Activated CD4-positive, alpha-beta T cell treated with anti-CD3 and anti-CD28 coated beads, Interleukin-2, amount 10 ng/mL, durations not matched to agents 24 days and 14 days (primary cell): ENCODE measurements at regions not wholly inside any gene's neighbourhood (a gene's known extent, or its start where the extent isn't known, plus 50 kb on each side); places are given as distances from the start of the nearest gene placed in this dataset.

Experiments
- DNase-seq: peaks from one replicate; pipeline ENCODE4 v3.0.0; 2022
- H3K27ac Mint-ChIP-seq: one replicate; pipeline ENCODE4 v1.8.0; 2022; ENCODE audit warnings: mild to moderate bottlenecking, mixed read lengths
- H3K27me3 Mint-ChIP-seq: one replicate; pipeline ENCODE4 v1.8.0; 2022; ENCODE audit warnings: mixed read lengths
- H3K36me3 Mint-ChIP-seq: one replicate; pipeline ENCODE4 v1.8.0; 2022; ENCODE audit warnings: low read depth, mild to moderate bottlenecking, mixed read lengths
- H3K4me1 Mint-ChIP-seq: one replicate; pipeline ENCODE4 v1.8.0; 2021; ENCODE audit warnings: mixed read lengths
- H3K4me3 Mint-ChIP-seq: one replicate; pipeline ENCODE4 v1.8.0; 2022; ENCODE audit warnings: mild to moderate bottlenecking, moderate library complexity, mixed read lengths
- H3K9me3 Mint-ChIP-seq: one replicate; pipeline ENCODE4 v1.8.0; 2021; ENCODE audit warnings: mixed read lengths
- intact Hi-C: fragments of 100-400 bp; cut with micrococcal nuclease; formaldehyde crosslinking; loops from one replicate; pipeline ENCODE4 v1.15.1; 2023

GRCh38 chr12:18898470-18898869, 160.6 kb downstream of the CAPZA3 start:
- no peak for DNase-seq
- H3K9me3 Mint-ChIP-seq = peaks cover 3% of the 10 kb centered on the region
- H3K36me3 Mint-ChIP-seq = no peaks in the 10 kb centered on the region
- intact Hi-C loops = no loop called here
- no peaks in the 10 kb centered on the region for H3K4me1 Mint-ChIP-seq
- no peak overlapping the region for H3K27ac Mint-ChIP-seq
- H3K4me3 Mint-ChIP-seq = no peak overlapping the region
- H3K27me3 Mint-ChIP-seq = no peaks in the 10 kb centered on the region

- DNase-seq = no peak
- H3K4me3 Mint-ChIP-seq = no peak overlapping the region
- intact Hi-C loops = no loop called here
- no peak overlapping the region for H3K27ac Mint-ChIP-seq
- peaks cover 3% of the 10 kb centered on the region for H3K9me3 Mint-ChIP-seq
- no peaks in the 10 kb centered on the region for H3K4me1 Mint-ChIP-seq
- H3K36me3 Mint-ChIP-seq = no peaks in the 10 kb centered on the region
- H3K27me3 Mint-ChIP-seq = no peaks in the 10 kb centered on the region
Observed at GRCh38 chr12:18899162-18899561, 161.2 kb downstream of the CAPZA3 start.

- intact Hi-C loops = no loop called here
- no peaks in the 10 kb centered on the region for H3K27me3 Mint-ChIP-seq
- H3K36me3 Mint-ChIP-seq = no peaks in the 10 kb centered on the region
- H3K4me3 Mint-ChIP-seq = no peak overlapping the region
- no peak overlapping the region for H3K27ac Mint-ChIP-seq
- no peaks in the 10 kb centered on the region for H3K4me1 Mint-ChIP-seq
- no peak for DNase-seq
- peaks cover 3% of the 10 kb centered on the region for H3K9me3 Mint-ChIP-seq
Observed at GRCh38 chr12:18899678-18900317, 161.9 kb downstream of the CAPZA3 start.

- no peak for DNase-seq
- intact Hi-C loops = no loop called here
- Mint-ChIP-seq H3K4me3 (no peak overlapping the region), H3K27me3 (no peaks in the 10 kb centered on the region), H3K27ac (no peak overlapping the region), H3K36me3 (no peaks in the 10 kb centered on the region), H3K4me1 (no peaks in the 10 kb centered on the region), H3K9me3 (no peaks in the 10 kb centered on the region)
Observed at GRCh38 chr12:18905134-18905533, 167.2 kb downstream of the CAPZA3 start.

- Mint-ChIP-seq H3K9me3 (no peaks in the 10 kb centered on the region), H3K4me1 (no peaks in the 10 kb centered on the region), H3K27ac (no peak overlapping the region), H3K36me3 (no peaks in the 10 kb centered on the region), H3K4me3 (no peak overlapping the region), H3K27me3 (no peaks in the 10 kb centered on the region)
- no peak for DNase-seq
- intact Hi-C loops = no loop called here
Observed at GRCh38 chr12:18906395-18906794, 168.5 kb downstream of the CAPZA3 start.

- H3K9me3 Mint-ChIP-seq = no peaks in the 10 kb centered on the region
- H3K27ac Mint-ChIP-seq = no peak overlapping the region
- H3K4me3 Mint-ChIP-seq = no peak overlapping the region
- intact Hi-C loops = no loop called here
- no peaks in the 10 kb centered on the region for H3K36me3 Mint-ChIP-seq
- no peak for DNase-seq
- H3K27me3 Mint-ChIP-seq = no peaks in the 10 kb centered on the region
- H3K4me1 Mint-ChIP-seq = no peaks in the 10 kb centered on the region
Observed at GRCh38 chr12:18907127-18907526, 169.2 kb downstream of the CAPZA3 start.

- DNase-seq = no peak
- Mint-ChIP-seq H3K9me3 (no peaks in the 10 kb centered on the region), H3K4me1 (no peaks in the 10 kb centered on the region), H3K27me3 (no peaks in the 10 kb centered on the region), H3K4me3 (no peak overlapping the region), H3K36me3 (no peaks in the 10 kb centered on the region), H3K27ac (no peak overlapping the region)
- intact Hi-C loops = no loop called here
Observed at GRCh38 chr12:18907728-18908127, 169.8 kb downstream of the CAPZA3 start.

- Mint-ChIP-seq H3K9me3 (no peaks in the 10 kb centered on the region), H3K27me3 (no peaks in the 10 kb centered on the region), H3K4me3 (no peak overlapping the region), H3K27ac (no peak overlapping the region), H3K4me1 (no peaks in the 10 kb centered on the region), H3K36me3 (no peaks in the 10 kb centered on the region)
- DNase-seq = no peak
- intact Hi-C loops = no loop called here
Observed at GRCh38 chr12:18908191-18908590, 170.3 kb downstream of the CAPZA3 start.

GRCh38 chr12:18919871-18920511, 182.1 kb downstream of the CAPZA3 start:
- no peaks in the 10 kb centered on the region for H3K9me3 Mint-ChIP-seq
- intact Hi-C loops = no loop called here
- no peak overlapping the region for H3K4me3 Mint-ChIP-seq
- no peak overlapping the region for H3K27ac Mint-ChIP-seq
- no peaks in the 10 kb centered on the region for H3K27me3 Mint-ChIP-seq
- DNase-seq = no peak
- H3K36me3 Mint-ChIP-seq = no peaks in the 10 kb centered on the region
- no peaks in the 10 kb centered on the region for H3K4me1 Mint-ChIP-seq

GRCh38 chr12:18922851-18923250, 184.9 kb downstream of the CAPZA3 start:
- Mint-ChIP-seq H3K36me3 (no peaks in the 10 kb centered on the region), H3K4me3 (no peak overlapping the region), H3K4me1 (no peaks in the 10 kb centered on the region), H3K27me3 (no peaks in the 10 kb centered on the region), H3K27ac (no peak overlapping the region), H3K9me3 (no peaks in the 10 kb centered on the region)
- no peak for DNase-seq
- intact Hi-C loops = no loop called here

GRCh38 chr12:18923721-18924120, 185.8 kb downstream of the CAPZA3 start:
- H3K4me1 Mint-ChIP-seq = no peaks in the 10 kb centered on the region
- H3K27ac Mint-ChIP-seq = no peak overlapping the region
- no peaks in the 10 kb centered on the region for H3K36me3 Mint-ChIP-seq
- no peak overlapping the region for H3K4me3 Mint-ChIP-seq
- no peaks in the 10 kb centered on the region for H3K9me3 Mint-ChIP-seq
- no peaks in the 10 kb centered on the region for H3K27me3 Mint-ChIP-seq
- intact Hi-C loops = no loop called here
- DNase-seq = no peak

- no peaks in the 10 kb centered on the region for H3K27me3 Mint-ChIP-seq
- H3K36me3 Mint-ChIP-seq = no peaks in the 10 kb centered on the region
- intact Hi-C loops = no loop called here
- H3K4me3 Mint-ChIP-seq = no peak overlapping the region
- no peak for DNase-seq
- H3K27ac Mint-ChIP-seq = no peak overlapping the region
- no peaks in the 10 kb centered on the region for H3K9me3 Mint-ChIP-seq
- H3K4me1 Mint-ChIP-seq = no peaks in the 10 kb centered on the region
Observed at GRCh38 chr12:18926188-18926587, 188.3 kb downstream of the CAPZA3 start.

- no peaks in the 10 kb centered on the region for H3K36me3 Mint-ChIP-seq
- H3K9me3 Mint-ChIP-seq = no peaks in the 10 kb centered on the region
- intact Hi-C loops = no loop called here
- no peaks in the 10 kb centered on the region for H3K4me1 Mint-ChIP-seq
- no peak overlapping the region for H3K4me3 Mint-ChIP-seq
- no peak for DNase-seq
- H3K27me3 Mint-ChIP-seq = no peaks in the 10 kb centered on the region
- no peak overlapping the region for H3K27ac Mint-ChIP-seq
Observed at GRCh38 chr12:18932211-18932610, 194.3 kb downstream of the CAPZA3 start.

GRCh38 chr12:18932715-18933114, 194.8 kb downstream of the CAPZA3 start:
- no peak overlapping the region for H3K4me3 Mint-ChIP-seq
- no peak overlapping the region for H3K27ac Mint-ChIP-seq
- H3K4me1 Mint-ChIP-seq = no peaks in the 10 kb centered on the region
- no peak for DNase-seq
- no peaks in the 10 kb centered on the region for H3K27me3 Mint-ChIP-seq
- no peaks in the 10 kb centered on the region for H3K9me3 Mint-ChIP-seq
- intact Hi-C loops = no loop called here
- no peaks in the 10 kb centered on the region for H3K36me3 Mint-ChIP-seq

GRCh38 chr12:18935371-18935965, 194.1 kb upstream of the PLEKHA5 start:
- Mint-ChIP-seq H3K27me3 (no peaks in the 10 kb centered on the region), H3K4me1 (no peaks in the 10 kb centered on the region), H3K27ac (no peak overlapping the region), H3K9me3 (no peaks in the 10 kb centered on the region), H3K36me3 (no peaks in the 10 kb centered on the region), H3K4me3 (no peak overlapping the region)
- no peak for DNase-seq
- intact Hi-C loops = no loop called here
